ENCODE measurements at regions not wholly inside any gene's neighbourhood (a gene's known extent, or its start where the extent isn't known, plus 50 kb on each side); places are given as distances from the start of the nearest gene placed in this dataset.

- TF ChIP-seq CTCF (optimal IDR thresholded peaks at IDR 0.05 in 1 of 3, IDR thresholded peaks at IDR 0.05 in 1 of 3, conservative IDR thresholded peaks at IDR 0.05 in 1 of 3; ENCODE audit: extremely low read depth in 1 of 3, insufficient read depth in 2 of 3, low read length in 3 of 3) (peak; percentile 49 to 68 (median 54)), EZH2 (IDR thresholded peaks at IDR 0.05; ENCODE audit: low read length) (no peak)
Observed at GRCh38 chr5:32942225-32942989, 231.3 kb downstream of the NPR3 start.
